ENCODE measurements at regions not wholly inside any gene's neighbourhood (a gene's known extent, or its start where the extent isn't known, plus 50 kb on each side); places are given as distances from the start of the nearest gene placed in this dataset.

GRCh38 chr12:43281563-43281962, 270.4 kb downstream of the ADAMTS20 start:
- Histone ChIP-seq H3K27me3 (no peaks in the 10 kb centered on the region), H3K4me3 (no peak overlapping the region), H3K4me1 (peaks cover 12% of the 10 kb centered on the region), H3K36me3 (no peaks in the 10 kb centered on the region), H3K27ac (no peak overlapping the region), H3K9me3 (no peaks in the 10 kb centered on the region)
- DNase-seq (ENCODE audit: extremely low spot score in 2 of 2) = no peak
- intact Hi-C loops (cut with DNase I) = loop anchor here (10.0 kb wide), 1 partner anchor 797 kb away; no protein-coding TSS in a partner anchor
- TF ChIP-seq CTCF (IDR thresholded peaks at IDR 0.05) = no peak
- TF ChIP-seq POLR2A (IDR thresholded peaks at IDR 0.05) = no peak
- TF ChIP-seq POLR2AphosphoS5 (IDR thresholded peaks at IDR 0.05; ENCODE audit: insufficient read depth in 1 of 2, low read depth in 1 of 2) = no peak

GRCh38 chr12:43278541-43278832, 273.5 kb downstream of the ADAMTS20 start:
- Histone ChIP-seq H3K36me3 (no peaks in the 10 kb centered on the region), H3K27ac (no peak overlapping the region), H3K27me3 (no peaks in the 10 kb centered on the region), H3K4me3 (no peak overlapping the region), H3K9me3 (no peaks in the 10 kb centered on the region), H3K4me1 (peaks cover 4% of the 10 kb centered on the region)
- intact Hi-C loops (cut with DNase I) = no loop called here
- no peak for DNase-seq (ENCODE audit: extremely low spot score in 2 of 2)
- TF ChIP-seq POLR2A (IDR thresholded peaks at IDR 0.05) (no peak), CTCF (IDR thresholded peaks at IDR 0.05) (no peak), POLR2AphosphoS5 (IDR thresholded peaks at IDR 0.05; ENCODE audit: insufficient read depth in 1 of 2, low read depth in 1 of 2) (no peak)

DNA sequence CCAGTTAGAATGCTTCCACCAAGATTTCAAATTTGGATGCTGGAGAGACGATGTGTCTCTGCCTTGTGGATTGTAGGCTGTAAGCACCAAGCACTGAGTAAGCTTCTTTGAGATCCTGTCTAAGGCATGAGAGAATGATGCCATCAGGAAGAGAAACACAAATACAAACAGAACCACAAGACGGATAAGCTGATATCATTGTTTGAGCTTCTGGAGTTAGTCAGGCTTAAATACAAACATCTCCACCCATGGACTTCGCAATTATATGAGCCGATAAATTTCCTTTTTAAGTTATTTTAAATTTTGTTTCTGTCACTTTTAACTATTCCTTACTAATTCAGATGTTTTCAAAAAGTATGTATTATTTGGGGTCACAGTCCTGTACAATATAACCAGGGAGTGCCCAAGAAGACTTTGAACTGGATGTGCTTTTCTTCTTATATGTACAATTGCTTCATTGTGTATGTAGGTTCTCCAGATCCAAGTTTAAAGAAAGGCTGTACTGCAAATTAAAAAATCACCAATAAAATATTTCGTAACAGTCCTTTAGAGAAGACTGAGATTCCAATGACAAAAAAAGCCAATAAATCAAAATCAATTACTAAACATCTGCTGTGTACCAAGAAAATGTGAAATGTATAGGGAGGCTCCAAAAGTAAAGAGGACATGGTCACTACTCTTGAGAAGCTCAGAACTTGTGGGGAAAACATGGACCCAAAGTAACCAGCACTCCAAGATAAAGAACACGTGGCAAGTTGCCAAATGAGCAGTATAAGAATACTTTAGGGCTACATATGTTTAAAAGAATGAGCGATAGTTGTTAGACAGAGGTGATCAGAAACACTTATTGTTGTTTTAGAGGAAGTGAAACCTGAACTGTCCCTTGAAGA, 274.1 kb downstream of the ADAMTS20 start:
- no peak overlapping the region for H3K4me3 ChIP-seq
- no peak for DNase-seq (ENCODE audit: extremely low spot score in 2 of 2)
- no peaks in the 10 kb centered on the region for H3K9me3 ChIP-seq
- intact Hi-C loops (cut with DNase I) = no loop called here
- no peaks in the 10 kb centered on the region for H3K27me3 ChIP-seq
- no peak overlapping the region for H3K27ac ChIP-seq
- H3K4me1 ChIP-seq = peaks cover 8% of the 10 kb centered on the region
- no peak for TF ChIP-seq CTCF (IDR thresholded peaks at IDR 0.05)
- TF ChIP-seq POLR2A (IDR thresholded peaks at IDR 0.05) = no peak
- TF ChIP-seq POLR2AphosphoS5 (IDR thresholded peaks at IDR 0.05; ENCODE audit: insufficient read depth in 1 of 2, low read depth in 1 of 2) = no peak
- H3K36me3 ChIP-seq = no peaks in the 10 kb centered on the region

- Histone ChIP-seq H3K4me3 (no peak overlapping the region), H3K27me3 (no peaks in the 10 kb centered on the region), H3K4me1 (peaks cover 22% of the 10 kb centered on the region), H3K27ac (no peak overlapping the region), H3K9me3 (no peaks in the 10 kb centered on the region), H3K36me3 (no peaks in the 10 kb centered on the region)
- intact Hi-C loops (cut with DNase I) = no loop called here
- TF ChIP-seq POLR2AphosphoS5 (IDR thresholded peaks at IDR 0.05; ENCODE audit: insufficient read depth in 1 of 2, low read depth in 1 of 2) = no peak
- no peak for TF ChIP-seq POLR2A (IDR thresholded peaks at IDR 0.05)
- no peak for TF ChIP-seq CTCF (IDR thresholded peaks at IDR 0.05)
- DNase-seq (ENCODE audit: extremely low spot score in 2 of 2) = no peak
These were observed 278.5 kb downstream of the ADAMTS20 start for GRCh38 chr12:43273467-43273866.

GRCh38 chr12:43271659-43272058, 280.3 kb downstream of the ADAMTS20 start:
- intact Hi-C loops (cut with DNase I) = no loop called here
- TF ChIP-seq CTCF (IDR thresholded peaks at IDR 0.05) (no peak), POLR2A (IDR thresholded peaks at IDR 0.05) (no peak), POLR2AphosphoS5 (IDR thresholded peaks at IDR 0.05; ENCODE audit: insufficient read depth in 1 of 2, low read depth in 1 of 2) (no peak)
- H3K27me3 ChIP-seq = no peaks in the 10 kb centered on the region
- DNase-seq (ENCODE audit: extremely low spot score in 2 of 2) = no peak
- H3K36me3 ChIP-seq = no peaks in the 10 kb centered on the region
- no peak overlapping the region for H3K4me3 ChIP-seq
- H3K4me1 ChIP-seq = peaks cover 17% of the 10 kb centered on the region
- no peak overlapping the region for H3K27ac ChIP-seq
- H3K9me3 ChIP-seq = no peaks in the 10 kb centered on the region

All from vagina (tissue), 2 donors.